Endothelial cell of umbilical vein (primary cell): ENCODE measurements at regions not wholly inside any gene's neighbourhood (a gene's known extent, or its start where the extent isn't known, plus 50 kb on each side); places are given as distances from the start of the nearest gene placed in this dataset.

Experiments
- EZH2 ChIP-seq: IDR thresholded peaks from 2 replicates; pipeline ENCODE4 v1.6.1; 2012; ENCODE audit warnings: borderline replicate concordance, low read depth, mild to moderate bottlenecking, moderate library complexity, low read length, inconsistent platforms; ENCODE audit not compliant: severe bottlenecking
- FOS ChIP-seq: IDR thresholded peaks from 2 replicates; pipeline ENCODE4 v1.6.1; 2011; ENCODE audit warnings: mild to moderate bottlenecking, low read length, moderate library complexity, borderline replicate concordance; ENCODE audit not compliant: insufficient read depth
- GATA2 ChIP-seq: IDR thresholded peaks from 2 replicates; pipeline ENCODE4 v1.7.0; 2011; ENCODE audit warnings: low read depth, mild to moderate bottlenecking, moderate library complexity, mixed read lengths, low read length; ENCODE audit not compliant: insufficient read length, insufficient read depth
- JUN ChIP-seq: IDR thresholded peaks from 2 replicates; pipeline ENCODE4 v1.6.1; 2011; ENCODE audit warnings: borderline replicate concordance, low read depth; ENCODE audit not compliant: insufficient read length, insufficient read depth
- MYC ChIP-seq: IDR thresholded peaks from one replicate; pipeline ENCODE4 v1.6.1; 2011; ENCODE audit warnings: mild to moderate bottlenecking, low read depth, low read length
- POLR2A ChIP-seq: IDR thresholded peaks from 2 replicates; pipeline ENCODE4 v1.6.1; 2012; ENCODE audit warnings: low read depth, mild to moderate bottlenecking, control low read depth, low read length
- POLR2AphosphoS5 ChIP-seq: IDR thresholded peaks from 2 replicates; pipeline ENCODE4 v1.6.1; 2012; ENCODE audit warnings: low read depth, mild to moderate bottlenecking, control low read depth, low read length, moderate library complexity; ENCODE audit not compliant: insufficient read depth
- TF ChIP-seq, protein P1 (sequence below), 2 donors: IDR thresholded peaks; 1 replicate in 1 of 2; 2 replicates in 1 of 2; pipeline ENCODE4 v1.5.1; 2011; ENCODE audit warnings: low read length in 2 of 2, mild to moderate bottlenecking in 2 of 2, moderate library complexity in 2 of 2, control low read depth in 1 of 2, inconsistent platforms in 1 of 2, low read depth in 1 of 2; ENCODE audit not compliant: insufficient read depth in 1 of 2; ENCODE audit errors: extremely low read depth in 1 of 2
- TF ChIP-seq, protein P2 (sequence below): IDR thresholded peaks from 2 replicates; pipeline ENCODE4 v1.6.1; 2011; ENCODE audit not compliant: insufficient read depth, insufficient read length

- TF ChIP-seq, protein P1, sequence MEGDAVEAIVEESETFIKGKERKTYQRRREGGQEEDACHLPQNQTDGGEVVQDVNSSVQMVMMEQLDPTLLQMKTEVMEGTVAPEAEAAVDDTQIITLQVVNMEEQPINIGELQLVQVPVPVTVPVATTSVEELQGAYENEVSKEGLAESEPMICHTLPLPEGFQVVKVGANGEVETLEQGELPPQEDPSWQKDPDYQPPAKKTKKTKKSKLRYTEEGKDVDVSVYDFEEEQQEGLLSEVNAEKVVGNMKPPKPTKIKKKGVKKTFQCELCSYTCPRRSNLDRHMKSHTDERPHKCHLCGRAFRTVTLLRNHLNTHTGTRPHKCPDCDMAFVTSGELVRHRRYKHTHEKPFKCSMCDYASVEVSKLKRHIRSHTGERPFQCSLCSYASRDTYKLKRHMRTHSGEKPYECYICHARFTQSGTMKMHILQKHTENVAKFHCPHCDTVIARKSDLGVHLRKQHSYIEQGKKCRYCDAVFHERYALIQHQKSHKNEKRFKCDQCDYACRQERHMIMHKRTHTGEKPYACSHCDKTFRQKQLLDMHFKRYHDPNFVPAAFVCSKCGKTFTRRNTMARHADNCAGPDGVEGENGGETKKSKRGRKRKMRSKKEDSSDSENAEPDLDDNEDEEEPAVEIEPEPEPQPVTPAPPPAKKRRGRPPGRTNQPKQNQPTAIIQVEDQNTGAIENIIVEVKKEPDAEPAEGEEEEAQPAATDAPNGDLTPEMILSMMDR (IDR thresholded peaks at IDR 0.05; ENCODE audit: extremely low read depth in 1 of 2, insufficient read depth in 1 of 2, low read depth in 1 of 2, low read length in 2 of 2): no peak
- TF ChIP-seq POLR2A (no peak), GATA2 (no peak), JUN (no peak), POLR2AphosphoS5 (no peak), EZH2 (no peak), MYC (no peak), FOS (no peak)
- TF ChIP-seq, protein P2, sequence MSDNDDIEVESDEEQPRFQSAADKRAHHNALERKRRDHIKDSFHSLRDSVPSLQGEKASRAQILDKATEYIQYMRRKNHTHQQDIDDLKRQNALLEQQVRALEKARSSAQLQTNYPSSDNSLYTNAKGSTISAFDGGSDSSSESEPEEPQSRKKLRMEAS: no peak
Observed at GRCh38 chr9:107110153-107110552, 172.9 kb upstream of the RAD23B start.
